GM18951 (cell line): ENCODE measurements at regions not wholly inside any gene's neighbourhood (a gene's known extent, or its start where the extent isn't known, plus 50 kb on each side); places are given as distances from the start of the nearest gene placed in this dataset.

ENCODE experiments used
- POLR2A ChIP-seq: IDR thresholded peaks from 4 replicates; pipeline ENCODE4 v1.6.1; 2011; ENCODE audit warnings: mild to moderate bottlenecking; ENCODE audit not compliant: insufficient read length, insufficient read depth; ENCODE audit errors: extremely low read depth
- in situ Hi-C: fragments of 300-500 bp; cut with MboI; formaldehyde crosslinking; loops from one replicate; pipeline ENCODE4 v1.12.0; 2022; ENCODE audit warnings: low sequenced_read_pairs, mixed read lengths, inconsistent platforms; ENCODE audit not compliant: unreplicated experiment

- in situ Hi-C loops: no loop called here
- TF ChIP-seq POLR2A: no peak
Measured at GRCh38 chr9:87122947-87123685, 175.8 kb upstream of the GAS1 start.

- TF ChIP-seq POLR2A: no peak
- in situ Hi-C loops: no loop called here
Measured at GRCh38 chr9:87123830-87124229, 176.5 kb upstream of the GAS1 start.

GRCh38 chr9:87125819-87126218 is 178.5 kb upstream of the GAS1 start:
- in situ Hi-C loops: no loop called here
- TF ChIP-seq POLR2A: no peak

- in situ Hi-C loops: no loop called here
- TF ChIP-seq POLR2A: no peak
Measured at GRCh38 chr9:87127543-87127942, 180.2 kb upstream of the GAS1 start.

- in situ Hi-C loops: no loop called here
- no peak for TF ChIP-seq POLR2A
Measured at GRCh38 chr9:87127978-87128614, 180.8 kb upstream of the GAS1 start.

GRCh38 chr9:87128844-87129493 is 181.7 kb upstream of the GAS1 start:
- in situ Hi-C loops: no loop called here
- no peak for TF ChIP-seq POLR2A

GRCh38 chr9:87135074-87135473 is 187.8 kb upstream of the GAS1 start:
- TF ChIP-seq POLR2A: no peak
- in situ Hi-C loops: no loop called here

GRCh38 chr9:87137718-87138117 is 190.4 kb upstream of the GAS1 start:
- in situ Hi-C loops: no loop called here
- no peak for TF ChIP-seq POLR2A

- TF ChIP-seq POLR2A: no peak
- in situ Hi-C loops: no loop called here
Measured at GRCh38 chr9:87138128-87139040, 191.1 kb upstream of the GAS1 start.

GRCh38 chr9:87139099-87139730 is 191.9 kb upstream of the GAS1 start:
- TF ChIP-seq POLR2A: no peak
- in situ Hi-C loops: no loop called here

GRCh38 chr9:87140142-87140541 is 192.8 kb upstream of the GAS1 start:
- in situ Hi-C loops: no loop called here
- no peak for TF ChIP-seq POLR2A

GRCh38 chr9:87140605-87141109 is 193.4 kb upstream of the GAS1 start:
- TF ChIP-seq POLR2A: no peak
- in situ Hi-C loops: no loop called here
